HG02852 (cell line): ENCODE measurements at regions not wholly inside any gene's neighbourhood (a gene's known extent, or its start where the extent isn't known, plus 50 kb on each side); places are given as distances from the start of the nearest gene placed in this dataset.

Source experiments
- ATAC-seq: cut with Tn5 transposase; IDR thresholded peaks from one replicate; pipeline ENCODE4 v1.9.1; 2021; ENCODE audit warnings: mild to moderate bottlenecking, moderate library complexity; ENCODE audit not compliant: unreplicated experiment

DNA sequence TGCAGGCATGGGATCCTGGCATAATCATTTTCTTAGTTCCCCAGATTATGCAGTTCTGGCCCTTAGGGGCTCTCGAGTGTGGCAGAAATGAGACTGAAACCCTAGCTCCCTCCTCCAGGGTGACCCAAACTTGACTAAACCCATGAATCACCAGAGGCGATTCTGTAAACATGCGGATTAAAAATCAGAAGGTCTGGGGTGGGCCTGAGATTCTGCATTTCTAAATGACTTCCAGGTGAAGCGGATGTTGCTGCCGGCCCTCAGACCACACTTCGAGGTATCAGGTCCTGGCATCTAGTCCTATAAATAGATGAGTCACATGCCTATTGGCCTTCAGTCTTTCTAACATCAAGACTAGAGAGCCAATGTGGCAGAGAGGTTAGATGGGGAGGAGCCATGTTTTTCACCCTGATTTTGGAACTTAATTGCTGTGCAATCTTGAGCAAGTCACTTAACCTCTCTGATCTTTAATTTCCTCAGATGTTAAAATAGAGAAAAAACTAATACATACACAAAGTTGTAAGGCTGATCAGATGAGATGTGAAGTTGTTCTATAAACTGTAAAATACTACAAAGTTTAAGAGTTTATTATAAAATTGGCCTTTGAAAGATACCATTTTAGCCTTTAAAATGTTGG is 431.2 kb downstream of the FOXO1 start:
- ATAC-seq = no peak

DNA sequence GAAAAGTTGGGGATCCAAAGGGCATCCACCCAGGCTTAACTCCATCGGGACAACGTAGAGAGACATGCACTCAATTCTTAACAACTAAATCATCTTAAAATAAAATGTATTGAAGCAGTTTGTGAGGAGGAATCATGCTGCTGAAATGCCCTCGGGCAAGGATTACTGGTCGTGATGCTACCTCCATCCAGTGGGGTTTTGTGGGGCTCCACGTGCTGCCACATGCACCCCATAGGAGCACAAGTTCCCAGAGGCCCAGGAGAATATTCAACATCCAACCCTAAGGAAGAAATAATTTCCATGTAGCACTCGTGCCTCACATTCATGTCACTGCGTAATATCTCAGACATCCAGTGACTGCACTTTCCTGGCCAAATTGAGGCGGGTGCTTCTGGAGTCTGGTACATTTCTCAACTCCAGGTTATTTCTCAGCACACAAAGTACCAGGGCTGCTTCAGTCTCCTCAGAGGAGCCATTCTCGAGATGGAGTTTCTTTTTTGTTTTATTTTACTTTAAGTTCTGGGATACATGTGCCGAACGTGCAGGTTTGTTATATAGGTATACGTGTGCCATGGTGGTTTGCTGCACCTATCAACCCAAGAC is 429.8 kb downstream of the FOXO1 start:
- ATAC-seq = no peak

DNA sequence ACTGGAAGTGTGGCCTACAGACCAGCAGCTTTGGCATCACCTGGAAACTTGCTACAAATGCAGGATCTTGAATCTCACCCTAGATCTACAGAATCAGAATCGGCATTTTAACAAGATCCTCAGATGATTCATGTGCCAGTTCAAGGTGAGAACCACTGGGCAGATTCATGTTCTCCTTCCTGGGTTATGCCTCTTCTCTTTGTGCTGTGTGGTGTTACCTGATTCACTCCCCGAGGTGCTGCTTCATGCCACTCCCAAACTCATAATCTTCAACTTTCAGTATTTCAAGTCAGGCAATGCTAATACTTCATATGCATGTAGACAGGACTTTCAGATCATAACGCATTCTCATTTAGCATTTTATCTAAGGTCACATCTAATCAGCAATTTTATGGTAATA is 427.7 kb downstream of the FOXO1 start:
- ATAC-seq = no peak

DNA sequence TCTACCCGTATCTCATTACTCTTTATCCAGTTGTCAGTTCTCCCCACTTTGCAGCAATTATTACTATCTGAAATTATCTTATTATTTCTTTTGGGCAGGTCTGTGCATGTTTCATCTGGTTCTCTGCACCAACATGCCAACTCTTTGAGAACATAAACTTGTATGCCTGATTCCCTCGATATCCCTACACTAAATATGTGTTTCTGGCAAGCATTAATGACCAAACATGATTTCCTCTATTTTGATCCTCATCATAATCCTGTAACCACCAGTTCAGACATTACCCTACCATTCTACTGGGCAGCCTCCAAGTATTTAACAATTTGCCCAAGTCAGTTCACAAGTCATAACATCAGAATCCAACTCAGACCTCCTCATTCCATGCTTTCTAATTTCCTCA is 426.1 kb downstream of the FOXO1 start:
- no peak for ATAC-seq

DNA sequence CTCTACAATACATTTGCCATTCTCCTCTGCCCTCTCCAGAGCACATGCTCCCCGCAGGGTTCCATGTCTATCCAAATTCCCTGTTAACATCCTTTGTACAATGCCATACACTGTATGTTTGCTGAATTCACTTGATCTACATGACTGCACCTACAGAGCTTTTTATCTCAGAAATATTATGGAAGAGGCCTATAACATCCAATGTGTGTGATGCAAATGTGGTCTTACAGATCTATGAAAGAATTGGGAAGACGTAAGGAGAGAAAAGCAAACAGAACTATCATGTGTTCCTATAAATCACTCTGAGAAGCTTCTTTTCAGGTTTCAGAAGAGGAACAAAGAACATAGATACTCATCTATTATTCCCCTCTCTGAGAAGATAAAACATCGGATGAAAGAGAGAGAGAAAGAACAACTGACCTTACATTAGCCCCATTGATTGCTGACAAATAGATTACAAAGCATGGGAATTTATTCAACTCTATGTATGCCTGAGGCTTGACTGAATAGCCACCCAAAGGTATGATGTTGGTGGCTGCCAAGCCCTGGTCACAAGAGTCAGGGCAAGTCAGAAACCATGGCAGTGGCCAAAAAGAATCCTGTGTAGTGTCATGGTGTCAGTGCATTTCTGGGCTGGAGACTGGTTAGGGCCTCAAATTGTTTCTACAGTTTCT is 425.2 kb downstream of the FOXO1 start:
- ATAC-seq = no peak

DNA sequence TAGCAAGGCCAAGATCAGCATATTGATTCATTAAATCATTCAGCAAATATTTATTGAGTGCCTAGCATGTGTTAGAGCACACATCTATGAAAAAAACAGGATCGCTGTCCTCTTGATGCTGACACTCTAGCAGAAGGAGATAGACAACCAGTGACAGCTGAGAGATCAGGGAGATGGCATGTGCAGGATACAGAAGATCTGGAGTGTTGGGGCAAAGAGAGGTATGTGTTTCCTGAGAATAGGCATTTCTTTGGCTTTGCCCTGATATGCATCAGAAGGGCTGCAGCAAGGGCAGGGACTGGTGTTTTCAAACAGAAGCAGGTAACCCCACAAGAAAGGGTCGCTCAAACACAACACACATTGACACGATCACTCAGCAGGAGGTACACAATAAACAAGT is 423.4 kb downstream of the FOXO1 start:
- no peak for ATAC-seq

DNA sequence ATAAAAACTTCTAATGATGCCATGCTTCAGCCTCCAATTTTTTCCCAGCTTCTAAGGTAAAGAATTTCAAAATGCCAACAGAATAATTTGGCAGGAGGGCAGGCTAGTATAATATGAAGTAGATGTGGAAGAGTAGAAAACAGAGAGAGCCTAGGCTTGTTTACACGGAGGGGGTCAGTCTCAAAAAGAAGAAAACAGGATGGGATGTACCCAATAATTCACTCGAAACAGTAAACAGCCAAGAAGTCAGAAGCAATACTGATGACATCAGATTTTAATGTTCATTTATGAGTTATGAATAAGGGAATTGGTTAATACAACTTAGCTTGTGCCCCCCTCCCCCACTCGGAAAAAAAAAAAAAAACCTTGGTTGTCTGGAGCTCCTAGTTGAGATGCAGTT is 422.5 kb downstream of the FOXO1 start:
- ATAC-seq = no peak

DNA sequence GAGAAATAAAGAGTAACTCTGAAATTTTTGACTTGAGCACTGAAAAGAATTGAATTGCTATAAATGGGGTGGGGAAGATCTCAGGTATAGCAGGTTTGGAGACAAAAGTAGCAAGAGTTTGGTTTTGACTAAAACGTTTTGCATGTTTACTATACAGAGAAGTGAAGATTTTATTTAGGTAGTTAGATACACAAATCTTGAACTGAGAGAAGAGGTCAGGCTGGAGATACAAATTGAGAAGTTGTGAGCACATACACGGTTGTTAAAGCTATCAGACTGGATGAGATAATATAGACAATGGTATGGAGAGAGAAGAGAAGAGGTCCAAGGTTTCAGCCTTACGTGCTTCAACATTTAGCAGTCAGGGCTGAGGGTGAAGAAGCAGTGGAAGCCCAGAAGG is 420.9 kb downstream of the FOXO1 start:
- ATAC-seq = no peak

DNA sequence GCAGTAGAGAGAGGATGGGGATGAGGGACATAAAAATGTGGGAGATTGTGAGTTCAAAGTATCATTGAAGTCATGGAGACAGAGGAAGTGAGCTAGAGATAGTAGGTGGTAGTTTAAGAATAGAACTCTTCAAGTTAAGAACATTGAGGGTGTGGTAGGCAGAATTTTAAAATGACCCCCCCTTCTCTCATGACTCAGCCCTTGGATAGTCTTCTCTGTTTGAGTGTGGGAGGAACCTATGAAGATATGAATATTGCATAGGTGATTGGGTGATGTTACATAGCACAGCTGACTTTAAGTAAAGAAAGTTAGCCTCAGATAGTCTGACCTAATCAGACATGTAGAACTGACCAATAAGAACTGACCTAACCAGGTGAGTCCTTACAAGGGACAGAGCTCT is 418.6 kb downstream of the FOXO1 start:
- no peak for ATAC-seq

DNA sequence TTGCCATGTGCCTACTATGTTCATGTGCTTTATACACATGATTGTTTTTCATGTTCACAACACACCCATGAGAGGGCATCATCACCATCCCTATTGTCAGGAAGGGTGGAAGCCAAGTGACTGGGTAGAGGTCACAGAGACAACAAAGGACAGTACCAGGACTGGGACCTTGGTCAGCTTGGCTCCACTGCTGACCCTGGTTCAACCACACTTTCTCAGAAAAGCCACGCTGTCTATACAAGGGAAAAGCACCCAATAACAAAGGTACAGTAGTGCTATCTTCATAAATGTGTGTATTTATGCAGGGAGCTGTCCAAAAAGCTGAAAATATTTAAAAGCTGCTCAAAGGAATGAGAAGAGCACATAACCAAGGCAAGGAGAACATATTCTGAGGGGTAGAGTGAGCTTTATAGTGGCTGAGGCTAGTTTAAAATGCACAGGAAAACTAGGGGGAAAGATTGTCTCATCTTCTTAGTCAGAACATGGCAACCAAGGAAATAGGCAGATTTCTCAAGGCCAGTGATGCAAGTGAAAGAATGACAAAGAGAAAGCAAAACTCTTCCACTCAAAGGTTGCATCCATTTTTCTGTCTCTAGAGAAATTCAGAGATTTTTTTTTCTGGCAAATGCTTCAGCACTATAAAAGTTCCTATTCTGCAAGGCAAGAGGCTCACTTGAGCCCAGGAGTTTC is 415.0 kb downstream of the FOXO1 start:
- ATAC-seq = no peak

DNA sequence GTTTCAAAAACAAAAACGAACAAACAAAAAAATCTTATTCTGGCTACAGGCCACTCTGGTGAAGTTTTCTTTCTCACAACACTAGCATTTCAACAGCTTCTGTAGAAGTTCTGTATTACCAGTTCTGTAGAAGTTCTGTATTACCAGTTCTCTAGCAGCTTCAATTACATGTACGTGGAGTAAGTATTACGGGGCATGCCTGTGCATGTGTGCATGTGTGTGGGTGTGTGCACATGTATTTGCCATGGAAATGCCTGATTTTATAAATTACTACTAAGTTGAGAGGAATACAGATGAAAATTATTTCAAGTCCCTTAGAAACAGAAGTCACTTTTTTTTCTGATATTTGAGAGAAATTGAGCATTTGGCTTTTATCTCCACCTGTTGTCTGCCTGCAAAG is 414.2 kb downstream of the FOXO1 start:
- no peak for ATAC-seq

DNA sequence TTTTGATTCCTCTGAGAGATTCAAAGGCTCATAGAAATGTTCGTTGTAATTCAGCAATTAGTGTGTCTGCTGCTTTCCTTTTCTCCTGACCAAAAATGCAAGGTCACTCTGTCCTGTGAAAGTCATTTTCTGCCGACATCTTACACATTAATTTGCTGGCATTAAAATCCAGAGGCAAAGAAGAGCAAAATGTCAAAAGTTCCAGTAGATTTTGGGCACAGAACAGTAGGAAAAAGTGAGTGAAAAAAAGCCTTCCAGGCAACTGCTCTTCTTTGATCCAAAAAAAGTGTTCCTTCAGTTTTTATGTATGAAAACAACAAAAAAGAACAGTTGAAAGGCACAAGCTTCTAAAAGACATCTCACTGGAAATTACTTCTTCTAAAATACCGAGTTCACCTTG is 413.8 kb downstream of the FOXO1 start:
- ATAC-seq = no peak

DNA sequence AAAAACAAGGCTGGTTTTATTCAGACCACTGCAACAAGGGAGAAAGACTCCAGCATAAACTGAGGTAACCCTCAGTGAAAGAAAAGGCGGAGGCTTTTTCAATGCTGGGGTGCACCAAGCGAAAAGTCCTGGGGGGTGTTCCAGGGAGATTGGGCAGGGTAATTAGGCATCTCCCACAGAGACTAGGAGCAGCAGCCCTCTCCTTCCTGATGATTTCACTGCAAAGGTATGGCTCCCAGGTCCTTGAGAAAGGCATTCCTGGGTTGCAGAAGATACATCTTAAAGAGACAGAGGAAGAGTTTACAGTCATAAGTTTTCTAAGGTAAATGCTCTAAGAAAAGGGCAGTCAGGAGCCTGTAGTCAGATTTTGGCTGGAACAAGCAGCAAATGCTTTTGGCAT is 412.0 kb downstream of the FOXO1 start:
- no peak for ATAC-seq

DNA sequence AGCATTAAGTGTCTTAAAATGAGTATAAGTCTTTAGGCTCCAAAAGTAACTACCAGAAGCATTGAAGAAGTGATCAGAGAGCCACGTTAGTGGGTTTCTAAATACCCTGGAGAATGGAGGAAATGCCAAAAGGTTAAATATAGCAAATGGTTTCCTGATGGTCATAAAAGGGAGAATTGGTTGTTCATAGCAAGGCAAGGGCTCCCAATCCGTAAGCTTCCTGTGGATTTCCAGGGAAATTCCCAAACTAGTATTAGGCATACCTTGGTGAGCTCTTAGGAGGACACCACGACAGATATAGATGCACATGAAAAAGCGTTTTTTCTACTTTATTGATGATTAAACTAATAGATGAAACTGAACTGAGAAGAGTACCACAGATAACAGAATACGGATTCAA is 410.9 kb downstream of the FOXO1 start:
- no peak for ATAC-seq

DNA sequence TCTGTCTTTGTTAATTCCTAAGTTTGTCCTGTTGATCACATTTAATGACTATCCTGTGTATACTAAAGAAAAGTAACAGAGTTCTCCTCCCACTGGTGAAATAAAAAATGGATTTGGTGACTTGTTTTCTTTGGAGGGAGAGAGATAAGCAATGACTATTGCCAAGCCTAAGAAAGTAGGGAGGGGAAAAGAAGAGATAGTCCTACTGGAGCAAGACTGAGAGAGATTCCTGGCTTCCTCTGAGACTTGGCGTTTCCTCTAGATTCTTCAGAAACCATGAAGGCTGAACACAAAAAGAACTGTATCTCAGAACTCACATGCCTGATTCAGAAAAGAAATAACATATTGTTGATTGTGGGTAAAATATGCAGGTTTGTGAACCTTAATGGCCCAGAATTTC is 406.5 kb downstream of the FOXO1 start:
- no peak for ATAC-seq

DNA sequence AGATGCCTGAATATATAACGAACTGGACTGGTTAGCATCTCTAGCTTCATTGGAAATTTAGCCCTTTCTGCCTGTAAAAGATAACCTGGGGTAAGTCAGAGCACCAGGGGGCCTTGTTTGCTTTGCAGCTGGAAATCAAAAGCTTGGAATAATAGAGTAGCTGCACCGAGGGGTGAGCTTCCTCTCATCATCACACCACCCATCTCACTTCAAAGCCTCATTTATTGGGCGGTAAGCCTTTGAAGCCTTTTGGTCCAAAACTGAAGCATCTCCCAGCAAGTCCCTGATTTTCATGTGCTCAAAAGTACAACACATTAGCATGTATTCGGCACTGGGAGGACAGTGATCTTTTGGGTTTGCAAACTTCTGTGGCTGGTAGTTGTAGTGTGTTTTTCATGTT is 405.1 kb downstream of the FOXO1 start:
- no peak for ATAC-seq

DNA sequence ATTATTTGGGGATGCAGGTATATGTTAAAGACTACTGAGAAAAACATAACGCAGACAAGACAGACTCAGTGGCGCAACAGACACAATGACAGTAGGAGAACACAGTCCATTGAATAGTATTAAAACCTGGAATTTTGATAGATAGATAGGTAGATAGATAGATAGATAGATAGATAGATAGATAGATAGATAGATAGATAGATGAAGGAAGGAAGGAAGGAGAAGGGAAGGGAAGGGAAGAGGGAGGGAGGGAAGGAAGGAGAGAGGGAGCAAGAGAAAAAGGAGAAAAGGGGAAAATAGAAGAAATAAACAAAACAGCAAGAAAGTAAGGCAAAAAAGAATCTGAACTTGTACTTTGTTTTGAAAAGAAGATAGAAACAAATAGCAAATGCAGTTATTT is 404.5 kb downstream of the FOXO1 start:
- ATAC-seq = no peak

DNA sequence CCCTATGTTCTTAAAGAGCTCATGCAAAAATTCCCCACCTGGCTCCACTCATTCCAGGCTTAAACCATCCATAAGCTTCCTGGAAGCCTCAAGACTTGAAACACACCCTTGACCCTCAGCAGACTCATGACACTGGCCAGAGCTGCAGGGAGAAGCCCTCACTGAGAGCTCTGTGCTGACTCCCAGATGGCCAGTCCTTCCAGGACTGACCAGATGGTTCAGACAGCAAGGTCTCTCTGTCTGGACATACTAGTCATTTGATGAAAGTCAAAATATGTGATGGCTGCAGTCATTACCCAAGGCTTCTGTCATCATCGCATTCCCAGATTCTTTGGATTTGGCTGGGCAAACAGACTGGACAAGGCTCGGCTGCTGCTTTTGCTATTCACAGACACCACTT is 397.4 kb downstream of the FOXO1 start:
- ATAC-seq = no peak

DNA sequence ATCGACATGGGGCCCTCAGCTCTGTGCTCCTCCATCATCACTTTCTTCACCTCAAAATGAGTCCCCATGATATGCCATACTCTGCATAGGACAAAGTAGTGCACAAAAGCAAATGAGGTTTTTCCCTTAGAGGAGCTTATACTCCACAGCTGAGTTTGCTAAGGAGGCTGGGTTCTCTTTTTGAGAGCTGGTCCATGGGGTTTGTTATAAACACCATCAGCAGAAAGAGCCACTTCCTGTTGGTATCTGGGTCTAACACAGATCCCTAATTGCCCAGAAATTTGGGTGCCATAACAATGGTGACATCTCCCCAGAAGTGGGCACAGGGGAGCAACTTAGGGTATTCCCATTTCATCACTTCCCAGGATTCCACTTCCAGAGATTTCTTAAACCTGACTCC is 395.7 kb downstream of the FOXO1 start:
- no peak for ATAC-seq

DNA sequence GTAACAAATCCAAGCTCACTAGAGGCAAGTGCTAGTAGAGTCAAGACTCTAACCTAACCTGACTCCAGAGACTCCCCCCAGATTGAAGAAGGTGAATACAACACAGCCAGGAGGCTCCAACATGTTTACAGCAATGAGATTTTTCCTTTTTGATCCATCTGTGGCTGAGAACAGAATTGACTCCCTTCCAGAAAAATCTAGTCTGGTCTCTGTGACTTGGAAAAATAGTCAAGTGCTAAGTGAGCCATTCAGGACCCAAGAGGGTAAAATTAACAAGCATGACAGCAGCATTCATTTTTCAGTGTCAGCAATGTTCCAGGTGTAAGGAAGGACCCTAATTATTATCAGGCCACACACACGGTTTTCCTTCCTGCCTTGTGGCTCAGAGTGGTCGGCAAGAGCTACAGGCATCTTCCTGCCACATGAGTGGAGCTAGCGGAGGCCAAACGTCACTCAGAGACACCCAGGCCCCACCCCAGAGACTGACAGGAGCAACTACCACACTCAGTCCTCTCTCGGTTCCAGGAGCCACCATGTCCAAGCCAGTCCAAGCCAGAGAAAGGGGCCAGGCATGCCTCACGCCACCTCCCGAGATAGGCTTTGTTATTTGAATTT is 395.1 kb downstream of the FOXO1 start:
- no peak for ATAC-seq

DNA sequence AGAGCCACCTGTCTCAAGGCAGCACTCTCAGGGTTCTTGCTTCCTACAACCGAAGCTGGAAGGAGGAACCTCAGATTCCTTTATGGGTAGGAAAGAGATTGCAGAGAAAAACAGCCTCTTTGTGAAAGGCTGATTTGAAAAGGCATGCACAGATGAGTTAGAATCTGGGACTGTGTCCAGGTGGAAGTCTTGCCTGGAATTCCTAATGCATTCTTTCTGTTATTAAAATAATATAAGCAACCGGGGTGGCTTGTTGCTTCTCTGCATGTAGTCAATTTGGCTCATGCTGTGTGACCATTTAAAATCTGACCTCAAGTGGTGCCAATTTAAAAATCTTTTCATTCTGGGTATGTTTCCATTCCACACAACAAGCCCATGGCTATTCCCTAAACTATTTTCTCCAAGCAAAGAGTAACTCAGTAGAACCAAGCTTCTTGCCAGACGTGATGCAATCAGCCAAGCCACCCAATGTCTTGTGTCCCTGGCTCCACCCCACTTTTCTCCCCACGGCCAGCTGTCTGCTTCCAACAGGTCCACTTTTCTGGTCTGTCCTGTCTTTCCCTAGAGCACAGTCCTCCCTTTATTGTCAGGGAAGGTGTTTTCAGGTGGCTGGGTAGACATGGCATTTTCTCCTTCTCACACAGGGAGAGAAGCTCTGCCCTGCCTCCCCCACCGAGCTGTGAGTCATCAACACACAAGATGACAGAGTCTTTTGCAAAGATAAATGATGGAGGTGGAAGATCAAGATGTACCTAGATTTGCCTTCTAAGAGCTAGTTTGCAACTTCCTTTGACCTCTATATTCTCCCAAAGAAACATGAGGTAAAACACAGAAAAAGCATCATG is 394.3 kb downstream of the FOXO1 start:
- ATAC-seq = no peak
